ENCODE measurements at regions not wholly inside any gene's neighbourhood (a gene's known extent, or its start where the extent isn't known, plus 50 kb on each side); places are given as distances from the start of the nearest gene placed in this dataset.

DNA sequence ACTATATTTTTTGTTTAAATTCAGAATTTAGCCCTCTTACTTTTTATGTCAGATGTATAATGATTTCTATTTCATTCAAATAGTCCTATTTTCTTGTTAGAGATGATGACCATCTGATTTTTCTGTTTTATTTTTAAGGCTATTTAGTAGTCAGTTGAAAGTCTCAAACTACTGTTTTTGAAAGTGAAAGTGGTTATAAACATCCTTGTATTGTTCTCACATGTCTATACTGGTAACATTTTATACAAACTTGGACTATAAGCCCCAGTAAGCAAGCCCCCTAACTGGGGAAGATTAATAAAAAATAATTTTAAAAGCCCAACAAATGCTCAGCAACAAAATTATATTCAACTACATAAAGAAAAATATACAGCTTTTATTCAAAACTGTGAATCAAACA, 271.3 kb upstream of the RGS18 start:
- H3K9ac ChIP-seq (ENCODE audit: insufficient read depth, low read length) = no peak overlapping the region
- H4K20me1 ChIP-seq (ENCODE audit: control insufficient read depth, extremely low read depth, insufficient read depth, low read length) = no peaks in the 10 kb centered on the region
- no peaks in the 10 kb centered on the region for H3K36me3 ChIP-seq (ENCODE audit: control insufficient read depth, insufficient read depth, low read length)
- no peaks in the 10 kb centered on the region for H3K79me2 ChIP-seq (ENCODE audit: control insufficient read depth, insufficient read depth, low read length)
- H3K9me3 ChIP-seq (ENCODE audit: control insufficient read depth, insufficient read depth, low read depth, low read length) = no peaks in the 10 kb centered on the region
- DNase-seq (ENCODE audit: low read depth in 2 of 2) = peak in 1 of 2 donors; percentile 24
- H2AFZ ChIP-seq (ENCODE audit: low read length) = no peak overlapping the region
- no peak for TF ChIP-seq EZH2 (IDR thresholded peaks at IDR 0.05; ENCODE audit: low read length, missing control alignments)
- TF ChIP-seq, protein P1, sequence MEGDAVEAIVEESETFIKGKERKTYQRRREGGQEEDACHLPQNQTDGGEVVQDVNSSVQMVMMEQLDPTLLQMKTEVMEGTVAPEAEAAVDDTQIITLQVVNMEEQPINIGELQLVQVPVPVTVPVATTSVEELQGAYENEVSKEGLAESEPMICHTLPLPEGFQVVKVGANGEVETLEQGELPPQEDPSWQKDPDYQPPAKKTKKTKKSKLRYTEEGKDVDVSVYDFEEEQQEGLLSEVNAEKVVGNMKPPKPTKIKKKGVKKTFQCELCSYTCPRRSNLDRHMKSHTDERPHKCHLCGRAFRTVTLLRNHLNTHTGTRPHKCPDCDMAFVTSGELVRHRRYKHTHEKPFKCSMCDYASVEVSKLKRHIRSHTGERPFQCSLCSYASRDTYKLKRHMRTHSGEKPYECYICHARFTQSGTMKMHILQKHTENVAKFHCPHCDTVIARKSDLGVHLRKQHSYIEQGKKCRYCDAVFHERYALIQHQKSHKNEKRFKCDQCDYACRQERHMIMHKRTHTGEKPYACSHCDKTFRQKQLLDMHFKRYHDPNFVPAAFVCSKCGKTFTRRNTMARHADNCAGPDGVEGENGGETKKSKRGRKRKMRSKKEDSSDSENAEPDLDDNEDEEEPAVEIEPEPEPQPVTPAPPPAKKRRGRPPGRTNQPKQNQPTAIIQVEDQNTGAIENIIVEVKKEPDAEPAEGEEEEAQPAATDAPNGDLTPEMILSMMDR (conservative IDR thresholded peaks at IDR 0.05 in 1 of 2, IDR thresholded peaks at IDR 0.05 in 1 of 2; ENCODE audit: low read depth in 1 of 2, low read length in 2 of 2) = no peak
- no peaks in the 10 kb centered on the region for H3K4me1 ChIP-seq (ENCODE audit: control insufficient read depth, extremely low read depth, insufficient read depth, low read length)
- no peak overlapping the region for H3K4me3 ChIP-seq (replicated peaks in 1 of 4; ENCODE audit: control extremely low read depth in 1 of 4, insufficient read depth in 1 of 4, low read depth in 3 of 4, low read length in 4 of 4)
- no peaks in the 10 kb centered on the region for H3K27me3 ChIP-seq (ENCODE audit: control insufficient read depth, insufficient read depth, low read length)
- no peak overlapping the region for H3K4me2 ChIP-seq (ENCODE audit: extremely low read depth, insufficient read depth, low read length)
- H3K27ac ChIP-seq (ENCODE audit: insufficient read depth, low read length) = no peak overlapping the region

GRCh38 chr1:191888996-191889622, 269.2 kb upstream of the RGS18 start:
- Histone ChIP-seq H3K9me3 (ENCODE audit: control insufficient read depth, insufficient read depth, low read depth, low read length) (no peaks in the 10 kb centered on the region), H3K9ac (ENCODE audit: insufficient read depth, low read length) (no peak overlapping the region), H4K20me1 (ENCODE audit: control insufficient read depth, extremely low read depth, insufficient read depth, low read length) (no peaks in the 10 kb centered on the region), H3K4me3 (replicated peaks in 1 of 4; ENCODE audit: control extremely low read depth in 1 of 4, insufficient read depth in 1 of 4, low read depth in 3 of 4, low read length in 4 of 4) (peak overlapping the region in 1 of 4 experiments; percentile 6), H3K4me1 (ENCODE audit: control insufficient read depth, extremely low read depth, insufficient read depth, low read length) (no peaks in the 10 kb centered on the region), H2AFZ (ENCODE audit: low read length) (no peak overlapping the region), H3K79me2 (ENCODE audit: control insufficient read depth, insufficient read depth, low read length) (no peaks in the 10 kb centered on the region), H3K4me2 (ENCODE audit: extremely low read depth, insufficient read depth, low read length) (no peak overlapping the region), H3K36me3 (ENCODE audit: control insufficient read depth, insufficient read depth, low read length) (no peaks in the 10 kb centered on the region), H3K27me3 (ENCODE audit: control insufficient read depth, insufficient read depth, low read length) (no peaks in the 10 kb centered on the region), H3K27ac (ENCODE audit: insufficient read depth, low read length) (no peak overlapping the region)
- TF ChIP-seq, protein P1 (conservative IDR thresholded peaks at IDR 0.05 in 1 of 2, IDR thresholded peaks at IDR 0.05 in 1 of 2; ENCODE audit: low read depth in 1 of 2, low read length in 2 of 2) = no peak
- no peak for TF ChIP-seq EZH2 (IDR thresholded peaks at IDR 0.05; ENCODE audit: low read length, missing control alignments)
- DNase-seq (ENCODE audit: low read depth in 2 of 2) = peak in 1 of 2 donors; percentile 64

DNA sequence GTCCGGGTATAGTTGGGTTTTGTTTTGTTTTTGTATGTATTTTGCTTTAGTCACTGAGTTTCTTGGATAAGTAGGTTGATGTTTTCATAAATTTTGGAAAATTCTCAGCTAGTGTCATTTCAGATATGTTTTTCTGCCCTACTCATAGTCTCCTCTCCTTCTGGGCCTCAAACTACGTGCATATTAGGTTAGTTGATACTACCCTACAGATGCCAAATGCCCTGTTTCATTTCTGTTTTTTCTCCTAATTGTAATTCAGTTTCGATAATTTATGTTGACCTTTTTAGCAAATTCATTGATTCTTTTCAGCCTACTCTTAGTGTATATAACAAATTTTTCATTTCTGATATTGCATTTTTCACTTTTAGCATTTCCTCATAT, 268.6 kb upstream of the RGS18 start:
- Histone ChIP-seq H2AFZ (ENCODE audit: low read length) (no peak overlapping the region), H3K9me3 (ENCODE audit: control insufficient read depth, insufficient read depth, low read depth, low read length) (no peaks in the 10 kb centered on the region), H3K27me3 (ENCODE audit: control insufficient read depth, insufficient read depth, low read length) (no peaks in the 10 kb centered on the region), H3K9ac (ENCODE audit: insufficient read depth, low read length) (no peak overlapping the region), H3K4me2 (ENCODE audit: extremely low read depth, insufficient read depth, low read length) (no peak overlapping the region), H4K20me1 (ENCODE audit: control insufficient read depth, extremely low read depth, insufficient read depth, low read length) (no peaks in the 10 kb centered on the region), H3K79me2 (ENCODE audit: control insufficient read depth, insufficient read depth, low read length) (no peaks in the 10 kb centered on the region), H3K4me1 (ENCODE audit: control insufficient read depth, extremely low read depth, insufficient read depth, low read length) (no peaks in the 10 kb centered on the region), H3K36me3 (ENCODE audit: control insufficient read depth, insufficient read depth, low read length) (no peaks in the 10 kb centered on the region), H3K27ac (ENCODE audit: insufficient read depth, low read length) (no peak overlapping the region), H3K4me3 (replicated peaks in 1 of 4; ENCODE audit: control extremely low read depth in 1 of 4, insufficient read depth in 1 of 4, low read depth in 3 of 4, low read length in 4 of 4) (no peak overlapping the region)
- TF ChIP-seq EZH2 (IDR thresholded peaks at IDR 0.05; ENCODE audit: low read length, missing control alignments) = no peak
- TF ChIP-seq, protein P1 (conservative IDR thresholded peaks at IDR 0.05 in 1 of 2, IDR thresholded peaks at IDR 0.05 in 1 of 2; ENCODE audit: low read depth in 1 of 2, low read length in 2 of 2) = no peak
- DNase-seq (ENCODE audit: low read depth in 2 of 2) = no peak

Data from fibroblast of lung (primary cell).